Fibroblast of villous mesenchyme (primary cell): ENCODE measurements at regions not wholly inside any gene's neighbourhood (a gene's known extent, or its start where the extent isn't known, plus 50 kb on each side); places are given as distances from the start of the nearest gene placed in this dataset.

ENCODE experiments used
- DNase-seq: peaks from one replicate; pipeline ENCODE4 v3.0.0-alpha.2; 2010; ENCODE audit warnings: low read depth
- H3K4me3 ChIP-seq: 2 replicates; pipeline ENCODE4 v1.5.1; 2011; ENCODE audit warnings: low read depth, mild to moderate bottlenecking, low read length
- TF ChIP-seq, protein P1 (sequence below): IDR thresholded peaks from 2 replicates; pipeline ENCODE4 v1.5.1; 2012; ENCODE audit warnings: low read depth, mild to moderate bottlenecking, low read length; ENCODE audit not compliant: insufficient read depth

GRCh38 chr22:49019737-49020713, 807.6 kb downstream of the BRD1 start:
- TF ChIP-seq, protein P1, sequence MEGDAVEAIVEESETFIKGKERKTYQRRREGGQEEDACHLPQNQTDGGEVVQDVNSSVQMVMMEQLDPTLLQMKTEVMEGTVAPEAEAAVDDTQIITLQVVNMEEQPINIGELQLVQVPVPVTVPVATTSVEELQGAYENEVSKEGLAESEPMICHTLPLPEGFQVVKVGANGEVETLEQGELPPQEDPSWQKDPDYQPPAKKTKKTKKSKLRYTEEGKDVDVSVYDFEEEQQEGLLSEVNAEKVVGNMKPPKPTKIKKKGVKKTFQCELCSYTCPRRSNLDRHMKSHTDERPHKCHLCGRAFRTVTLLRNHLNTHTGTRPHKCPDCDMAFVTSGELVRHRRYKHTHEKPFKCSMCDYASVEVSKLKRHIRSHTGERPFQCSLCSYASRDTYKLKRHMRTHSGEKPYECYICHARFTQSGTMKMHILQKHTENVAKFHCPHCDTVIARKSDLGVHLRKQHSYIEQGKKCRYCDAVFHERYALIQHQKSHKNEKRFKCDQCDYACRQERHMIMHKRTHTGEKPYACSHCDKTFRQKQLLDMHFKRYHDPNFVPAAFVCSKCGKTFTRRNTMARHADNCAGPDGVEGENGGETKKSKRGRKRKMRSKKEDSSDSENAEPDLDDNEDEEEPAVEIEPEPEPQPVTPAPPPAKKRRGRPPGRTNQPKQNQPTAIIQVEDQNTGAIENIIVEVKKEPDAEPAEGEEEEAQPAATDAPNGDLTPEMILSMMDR, result no peak
- H3K4me3 ChIP-seq, result no peak overlapping the region
- DNase-seq, result no peak

- no peak overlapping the region for H3K4me3 ChIP-seq
- DNase-seq, result no peak
- TF ChIP-seq, protein P1, result no peak
Observed at GRCh38 chr22:49018601-49019000, 809.1 kb downstream of the BRD1 start.

GRCh38 chr22:49017482-49018329, 810.0 kb downstream of the BRD1 start:
- TF ChIP-seq, protein P1, result no peak
- DNase-seq, result no peak
- H3K4me3 ChIP-seq, result no peak overlapping the region

DNA sequence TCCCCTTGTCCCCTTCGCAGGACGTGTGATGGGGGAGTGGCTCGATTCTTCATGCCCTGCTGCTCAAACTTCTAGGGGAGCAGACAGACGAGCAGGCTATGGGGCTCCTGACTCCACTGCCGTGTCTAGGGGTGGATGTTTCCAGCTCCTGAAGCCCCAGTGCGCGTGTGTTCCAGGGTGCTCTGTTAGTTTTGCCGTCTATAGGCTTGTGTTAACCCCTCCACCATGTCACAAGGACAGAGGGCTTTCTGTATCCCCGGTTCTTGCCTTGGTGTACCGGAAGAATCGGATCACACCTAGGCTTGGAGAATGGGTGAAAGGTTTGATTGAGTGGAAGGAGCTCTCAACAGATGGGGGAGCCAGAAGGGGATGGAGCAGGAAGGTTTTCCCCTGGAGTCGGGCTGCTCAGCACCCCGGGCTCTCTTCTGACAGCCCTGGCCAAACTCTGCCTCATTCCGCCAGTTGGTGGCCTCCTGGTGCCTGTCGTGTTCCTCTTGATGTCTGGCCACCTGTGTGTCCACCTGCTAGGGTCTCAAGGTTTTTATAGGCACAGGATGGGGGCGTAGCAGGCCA, 810.7 kb downstream of the BRD1 start:
- TF ChIP-seq, protein P1, result no peak
- DNase-seq, result no peak
- H3K4me3 ChIP-seq, result no peak overlapping the region

DNA sequence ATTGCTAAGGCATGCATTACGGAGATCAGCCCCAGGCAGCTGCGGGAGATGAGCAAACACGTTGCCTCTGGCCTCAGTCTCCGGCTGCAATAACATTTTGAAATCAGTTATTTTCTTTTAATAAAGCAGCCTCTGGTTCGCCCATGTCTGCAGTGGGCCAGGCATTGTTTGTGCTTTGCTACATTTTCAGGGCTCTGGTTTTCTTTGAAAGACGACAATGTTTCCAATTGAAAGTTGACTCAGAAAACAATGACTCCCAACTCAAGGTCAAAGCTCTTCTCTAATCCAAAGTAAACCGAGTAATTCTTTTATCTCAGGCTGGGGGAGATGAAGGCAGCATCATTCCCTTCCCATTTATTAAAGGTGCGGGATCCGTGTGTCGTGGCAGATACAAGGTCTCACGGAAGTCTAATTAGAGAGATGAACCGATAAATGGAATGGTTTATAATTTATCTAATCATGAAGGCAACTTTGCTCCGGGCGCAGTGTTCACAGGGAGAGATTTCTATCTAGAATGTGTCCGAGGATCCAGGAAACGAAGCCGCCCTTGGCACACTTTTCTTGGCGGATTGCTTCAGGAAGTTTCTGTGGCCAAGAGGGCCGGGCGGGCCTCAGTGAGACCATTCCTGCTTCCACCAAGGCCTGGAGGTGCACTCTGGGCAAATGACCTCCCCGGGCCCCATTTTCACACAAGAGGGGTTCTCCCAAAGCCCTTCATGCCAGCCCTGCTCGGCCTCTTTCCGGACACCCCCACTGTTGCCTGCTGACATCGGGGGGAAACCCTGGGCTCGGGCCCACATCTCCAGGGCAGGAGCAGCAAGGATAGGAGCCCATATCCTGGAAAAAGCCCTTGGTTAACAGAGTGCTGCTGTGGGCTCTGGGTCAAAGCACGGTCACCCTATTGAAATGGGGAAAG, 811.4 kb downstream of the BRD1 start:
- H3K4me3 ChIP-seq, result no peak overlapping the region
- TF ChIP-seq, protein P1, result no peak
- no peak for DNase-seq

DNA sequence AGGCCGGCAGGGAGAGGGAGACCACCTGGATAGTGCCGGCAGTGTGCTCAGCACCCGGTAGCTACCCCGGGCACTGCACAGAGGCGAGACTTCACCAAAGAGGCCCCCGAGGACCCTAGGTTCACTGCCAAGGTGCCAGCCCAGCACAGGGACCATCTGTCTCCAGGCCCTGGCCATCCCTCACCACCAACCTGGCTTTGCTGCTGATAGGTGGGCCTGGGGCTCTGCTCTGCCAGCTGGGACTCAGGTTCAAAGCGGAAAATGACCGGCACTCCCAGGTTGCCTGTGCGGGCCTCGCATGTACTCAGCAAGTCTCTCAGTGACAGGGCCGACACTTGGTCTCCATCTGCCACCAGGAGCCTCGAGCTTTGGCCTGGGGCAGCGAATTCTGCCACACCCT, 812.2 kb downstream of the BRD1 start:
- TF ChIP-seq, protein P1, result no peak
- DNase-seq, result no peak
- no peak overlapping the region for H3K4me3 ChIP-seq
